HPDE6-E6E7 (cell line): ENCODE measurements at regions not wholly inside any gene's neighbourhood (a gene's known extent, or its start where the extent isn't known, plus 50 kb on each side); places are given as distances from the start of the nearest gene placed in this dataset.

Experiments used
- DNase-seq: peaks from one replicate; pipeline ENCODE4 v3.0.0; 2011; ENCODE audit warnings: missing footprints; ENCODE audit errors: extremely low spot score

DNA sequence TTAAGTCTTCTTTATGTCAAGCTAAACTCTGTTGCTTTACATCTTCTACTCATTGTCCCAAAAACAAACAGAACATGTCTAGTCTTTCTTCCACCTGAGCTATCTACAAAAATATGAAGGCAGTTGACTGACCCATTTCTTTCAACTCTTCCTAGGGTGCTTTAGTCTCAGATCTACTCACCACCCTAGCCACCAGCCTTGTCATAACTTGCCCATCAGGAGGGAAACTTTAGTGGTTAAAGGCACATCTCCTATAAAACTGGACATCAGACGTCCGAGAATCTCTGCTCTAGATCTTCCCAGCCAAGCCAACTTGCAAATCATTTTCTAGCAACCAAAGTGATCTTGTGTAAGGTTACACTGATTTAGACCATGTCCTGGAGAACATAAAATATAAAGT lies 205.0 kb downstream of the ACTL7B start:
- no peak for DNase-seq

DNA sequence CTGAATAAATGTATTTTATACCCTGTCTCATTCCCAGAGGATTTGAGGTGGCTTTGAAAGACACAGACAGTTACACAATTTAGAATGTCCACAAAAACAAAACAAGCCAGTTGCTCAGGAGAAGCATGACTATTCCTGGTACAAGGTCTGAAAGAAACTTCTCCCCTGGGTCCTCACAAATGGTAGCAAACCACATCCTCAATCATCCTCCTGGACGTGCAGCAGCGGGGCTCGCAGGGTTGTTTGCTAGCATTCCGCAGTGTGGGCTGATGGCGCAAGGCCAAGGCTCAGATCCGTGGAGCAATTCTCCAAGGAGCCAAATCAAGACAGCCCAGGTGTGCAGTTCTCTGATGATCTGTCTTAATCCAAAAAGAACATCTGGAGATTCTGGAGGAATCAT lies 210.3 kb downstream of the ACTL7B start:
- no peak for DNase-seq

DNA sequence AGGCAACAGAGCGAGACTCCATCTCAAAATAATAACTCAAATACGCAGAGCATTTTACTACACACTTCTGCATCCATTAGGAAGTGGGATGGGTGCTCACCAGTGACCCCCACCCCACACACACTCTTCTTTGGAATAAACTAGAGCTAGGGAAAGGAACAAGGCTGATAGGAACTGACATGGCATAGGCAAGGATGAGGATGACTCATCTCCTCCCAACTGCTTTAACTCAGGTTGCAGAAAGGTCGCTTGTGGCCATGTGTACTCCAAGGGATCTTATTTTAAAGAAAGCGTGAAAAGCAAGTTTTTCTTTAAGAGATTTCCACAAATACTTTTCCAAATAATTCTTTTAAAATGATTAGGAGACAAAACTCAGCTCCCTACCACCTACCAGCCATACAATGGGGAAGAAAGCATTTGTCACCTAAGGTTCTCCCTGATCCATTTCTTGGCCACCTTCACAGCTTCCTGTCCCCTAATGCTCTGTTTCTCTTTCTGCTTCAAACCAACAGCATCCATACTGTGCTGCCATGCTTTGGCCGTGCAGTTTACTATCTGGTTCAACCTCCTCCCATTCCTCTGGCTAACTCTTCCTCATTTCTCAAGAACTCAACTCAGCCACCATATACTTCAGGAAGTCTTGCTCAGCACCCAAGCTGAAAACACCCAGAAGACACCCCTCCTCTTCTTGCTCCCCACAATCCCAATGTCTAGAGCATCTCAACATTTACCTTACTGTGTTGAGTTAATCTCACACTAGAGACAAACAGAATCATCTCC lies 211.9 kb downstream of the ACTL7B start:
- DNase-seq, result no peak

- no peak for DNase-seq
These were observed 212.9 kb downstream of the ACTL7B start for GRCh38 chr9:108642871-108643270.

- DNase-seq, result no peak
These were observed 215.6 kb downstream of the ACTL7B start for GRCh38 chr9:108640230-108640629.

GRCh38 chr9:108639696-108640095 lies 216.1 kb downstream of the ACTL7B start:
- no peak for DNase-seq

GRCh38 chr9:108639091-108639490 lies 216.7 kb downstream of the ACTL7B start:
- no peak for DNase-seq

- DNase-seq, result no peak
These were observed 218.4 kb downstream of the ACTL7B start for GRCh38 chr9:108637340-108637739.

DNA sequence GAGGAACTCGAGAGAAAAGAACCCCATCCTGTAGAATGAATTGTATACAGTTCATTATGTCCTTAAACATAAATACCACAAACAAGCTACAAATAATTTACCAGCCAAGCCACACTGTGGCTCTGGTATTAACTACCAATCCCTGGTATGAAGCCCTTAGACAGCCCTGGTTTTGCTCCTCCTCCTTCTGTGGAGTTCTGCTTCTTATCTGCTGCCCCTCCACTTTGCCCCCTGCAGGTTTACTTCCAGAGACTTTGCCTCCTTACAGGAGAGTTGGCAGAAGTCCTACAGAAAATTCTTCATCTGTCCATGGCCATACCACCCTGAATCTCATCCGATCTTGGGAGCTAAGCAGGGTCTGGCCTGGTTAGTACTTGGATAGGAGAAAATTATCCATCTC lies 219.8 kb downstream of the ACTL7B start:
- DNase-seq, result no peak

DNA sequence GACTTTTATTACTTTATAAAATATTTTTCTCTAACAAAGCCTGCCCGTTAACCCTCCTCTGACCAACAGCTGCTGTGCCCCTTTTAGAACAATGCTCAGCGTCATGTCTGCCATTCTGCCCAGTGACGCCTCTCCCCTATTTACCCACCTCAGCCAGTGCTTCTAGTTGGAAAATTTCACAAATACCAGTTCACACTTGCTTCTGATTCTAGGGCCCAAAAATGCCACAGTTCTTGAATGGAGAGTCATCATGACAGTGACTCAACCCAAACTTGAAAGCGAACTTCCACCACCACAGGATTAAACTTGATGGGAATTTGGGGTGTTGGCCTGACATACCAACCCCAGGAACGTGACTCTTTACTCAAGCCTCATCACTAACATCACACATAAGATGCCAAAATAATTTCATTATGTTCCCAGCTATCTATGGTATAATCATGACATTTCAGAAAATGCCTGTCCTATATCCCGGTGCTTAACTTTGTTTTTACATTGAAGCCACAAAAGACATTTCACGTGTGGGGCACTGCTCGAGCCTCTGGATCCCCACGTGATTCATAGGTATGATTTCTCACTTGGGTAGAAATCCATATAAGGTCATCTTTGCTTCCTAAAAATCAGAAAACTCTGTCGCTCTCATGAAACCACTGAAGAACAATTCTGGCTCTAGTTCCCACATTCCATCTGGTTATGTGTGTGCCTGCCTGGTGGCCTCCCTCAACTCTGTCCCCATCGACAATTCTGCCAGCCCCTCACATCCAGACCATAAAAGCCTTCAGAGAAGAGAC lies 220.9 kb downstream of the ACTL7B start:
- peak; percentile 63 for DNase-seq

DNA sequence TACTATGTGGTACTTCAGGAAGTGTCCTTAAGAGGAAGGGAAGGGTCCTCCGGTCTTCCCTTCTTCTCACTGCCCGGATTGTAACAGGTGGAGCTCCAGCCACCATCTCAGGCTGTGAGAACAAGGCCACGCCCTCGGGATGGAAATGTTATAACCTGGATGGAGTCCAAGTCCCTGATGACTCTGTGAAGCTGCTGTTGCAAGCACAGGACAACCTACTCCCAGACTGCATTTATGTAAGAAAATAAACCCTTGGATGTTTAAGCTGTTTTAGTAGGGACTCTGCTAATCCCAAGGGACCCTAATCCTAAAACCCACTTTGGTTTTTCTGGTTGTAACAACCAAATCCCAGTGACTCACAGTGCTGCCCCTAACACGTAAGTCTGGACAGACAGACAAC lies 221.6 kb downstream of the ACTL7B start:
- DNase-seq, result peak; percentile 76

DNA sequence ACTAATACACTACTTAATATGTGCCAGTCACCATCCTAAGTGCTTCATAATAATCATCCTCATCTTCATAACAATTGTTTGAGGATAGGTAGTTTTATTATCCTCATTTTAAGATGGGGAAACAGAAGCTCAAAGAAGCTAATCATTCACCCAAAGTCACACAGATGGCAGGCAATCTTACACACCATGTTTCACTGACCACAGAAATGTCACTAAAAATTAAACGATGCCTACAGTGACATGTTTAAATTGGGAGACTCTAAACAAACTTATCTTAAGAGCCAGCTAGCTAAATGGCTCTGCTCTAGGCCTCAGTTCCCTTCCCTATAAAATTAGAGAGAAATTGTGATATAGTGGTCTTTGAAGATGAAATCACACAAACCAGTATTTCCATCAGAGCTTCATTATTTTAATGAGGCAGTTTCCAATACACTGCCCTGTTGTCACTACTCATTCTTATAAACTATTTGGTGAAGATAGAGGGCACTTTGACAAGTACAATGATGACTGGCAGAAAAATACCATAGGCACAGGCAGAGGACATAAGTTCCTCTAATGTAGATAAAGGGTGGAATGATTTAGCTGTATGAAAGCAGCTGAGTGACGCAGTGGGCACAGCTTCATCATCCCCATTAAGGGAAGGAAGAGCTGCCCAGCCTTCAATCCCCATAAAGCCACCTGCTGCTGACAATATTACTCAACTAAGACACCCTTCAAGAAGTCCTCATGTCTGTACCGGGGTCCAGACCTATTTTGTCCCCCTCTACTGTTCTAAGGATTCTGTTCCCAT lies 224.1 kb downstream of the ACTL7B start:
- no peak for DNase-seq

DNA sequence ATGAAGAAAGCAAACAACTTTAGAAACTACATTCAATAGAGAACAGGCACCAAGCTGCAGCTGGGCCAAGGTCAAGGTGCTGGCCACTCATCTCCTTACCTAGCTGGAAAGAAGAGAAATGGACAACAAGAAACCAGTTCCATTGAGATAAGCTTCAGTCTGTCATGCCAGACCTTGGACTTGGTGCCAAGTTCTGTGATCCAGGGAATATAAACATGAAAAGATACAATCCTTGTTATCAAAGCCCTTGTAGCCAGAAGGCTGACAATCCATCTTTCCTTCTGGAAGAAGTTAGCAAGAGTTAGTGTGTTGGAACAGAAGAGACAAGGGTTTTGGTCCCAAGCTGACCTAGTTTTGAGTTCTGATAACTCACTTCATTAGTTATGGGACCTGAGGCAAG lies 227.5 kb downstream of the ACTL7B start:
- DNase-seq, result no peak

GRCh38 chr9:108626743-108627142 lies 229.0 kb downstream of the ACTL7B start:
- DNase-seq, result no peak

DNA sequence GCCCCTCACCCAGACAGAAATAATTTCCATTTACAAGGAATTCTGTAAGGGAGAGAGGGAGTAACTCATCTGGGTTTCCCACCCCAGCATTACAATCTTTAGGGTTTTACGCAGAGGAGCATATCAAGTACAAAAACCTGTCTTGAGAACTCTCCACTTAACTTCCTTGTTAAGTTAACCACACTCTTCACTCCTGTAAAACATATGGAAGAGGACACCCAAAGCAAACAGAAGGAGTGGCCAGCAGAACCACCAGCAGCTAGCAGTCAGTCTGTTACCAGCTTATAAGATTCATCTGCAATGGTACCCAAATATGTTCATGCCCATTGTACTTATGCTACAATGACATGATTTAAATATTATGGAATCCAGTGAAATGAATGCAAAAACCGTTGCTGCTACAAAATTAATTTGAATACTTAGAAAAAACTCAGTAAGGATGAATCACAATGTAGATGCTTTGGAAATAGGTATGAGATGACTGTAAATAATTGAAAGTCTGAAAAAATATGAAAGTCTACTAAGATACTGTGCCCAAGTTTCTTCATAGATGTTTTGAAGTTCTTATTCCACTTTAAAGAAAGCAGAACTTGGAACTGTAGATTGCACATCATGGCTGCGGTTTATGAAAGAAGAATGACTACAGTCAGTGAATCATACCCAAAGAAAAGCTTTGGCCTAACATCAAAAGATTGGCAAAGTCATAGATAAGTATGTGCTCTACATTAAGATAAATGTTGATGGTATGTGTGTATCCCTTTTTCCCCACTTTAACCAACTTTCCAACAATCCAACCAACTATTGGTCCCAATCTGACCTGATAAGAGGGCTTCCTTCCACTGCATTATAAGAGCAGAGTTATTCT lies 233.6 kb downstream of the ACTL7B start:
- DNase-seq, result peak; percentile 35

- no peak for DNase-seq
These were observed 235.0 kb downstream of the ACTL7B start for GRCh38 chr9:108620767-108621166.

DNA sequence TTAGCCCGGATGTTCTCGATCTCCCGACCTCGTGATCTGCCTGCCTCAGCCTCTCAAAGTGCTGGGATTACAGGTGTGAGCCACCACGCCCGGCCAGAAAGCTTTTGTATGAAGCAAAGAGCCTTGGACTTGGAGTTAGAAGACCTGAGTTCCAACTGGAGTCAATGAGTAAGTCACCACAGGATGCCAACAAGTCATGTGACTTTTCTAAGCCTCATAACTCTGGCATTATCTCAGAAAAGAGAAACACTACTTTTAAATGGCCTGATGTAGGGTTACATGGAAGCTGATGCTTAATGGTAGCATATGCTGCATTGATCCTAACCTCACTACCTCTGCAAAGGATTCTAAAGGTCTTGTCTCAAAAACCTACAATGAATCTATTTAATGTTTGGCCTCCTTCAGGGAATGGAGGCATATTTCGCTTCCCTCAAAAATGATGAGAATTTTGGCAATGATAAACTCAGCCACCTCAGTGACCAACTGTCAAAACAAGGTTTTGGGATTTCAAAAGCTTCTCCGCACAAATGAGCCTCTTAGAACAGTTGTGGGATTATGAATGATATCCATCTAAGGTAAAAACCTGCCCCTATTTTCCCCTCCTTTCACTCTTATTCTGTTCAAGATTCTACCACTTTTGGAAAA lies 236.8 kb downstream of the ACTL7B start:
- no peak for DNase-seq

DNA sequence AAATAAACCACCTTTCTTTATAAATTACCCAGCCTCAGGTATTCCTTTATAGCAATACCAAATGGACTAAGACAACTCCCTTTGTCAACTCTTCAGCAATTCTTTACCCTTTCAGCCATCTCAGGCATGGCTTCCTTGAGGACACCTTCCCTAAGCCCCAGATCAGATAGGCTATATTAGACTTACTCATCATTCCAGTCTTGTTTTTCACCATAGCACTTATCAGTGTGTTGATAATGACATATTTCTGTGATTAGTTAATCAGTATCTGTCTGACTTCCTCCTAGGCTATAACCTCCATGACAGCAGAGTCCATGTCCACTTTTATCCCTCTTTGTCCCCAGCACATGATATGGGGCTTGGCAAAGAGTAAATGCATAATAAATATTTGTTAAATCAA lies 238.1 kb downstream of the ACTL7B start:
- no peak for DNase-seq

DNA sequence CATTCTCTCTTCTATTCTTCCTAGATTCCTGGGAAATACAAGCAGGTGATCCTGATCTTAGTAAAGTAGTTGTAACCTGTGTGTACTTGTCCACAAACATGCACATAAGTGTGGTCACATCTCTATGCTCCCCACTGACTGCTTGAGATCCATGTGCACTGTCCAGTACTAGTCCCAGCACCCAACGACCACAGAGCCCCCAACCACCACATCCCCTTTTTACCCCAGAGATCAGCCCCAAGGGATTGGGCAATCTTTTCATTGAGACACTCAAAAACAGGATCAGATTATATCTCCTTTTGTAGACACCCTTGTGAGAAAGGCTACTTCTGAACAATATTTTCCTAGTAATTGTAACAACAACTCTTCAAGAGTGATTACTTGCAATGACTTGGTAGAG lies 240.6 kb downstream of the ACTL7B start:
- DNase-seq, result no peak

- DNase-seq, result no peak
These were observed 243.3 kb downstream of the ACTL7B start for GRCh38 chr9:108612513-108612912.

DNA sequence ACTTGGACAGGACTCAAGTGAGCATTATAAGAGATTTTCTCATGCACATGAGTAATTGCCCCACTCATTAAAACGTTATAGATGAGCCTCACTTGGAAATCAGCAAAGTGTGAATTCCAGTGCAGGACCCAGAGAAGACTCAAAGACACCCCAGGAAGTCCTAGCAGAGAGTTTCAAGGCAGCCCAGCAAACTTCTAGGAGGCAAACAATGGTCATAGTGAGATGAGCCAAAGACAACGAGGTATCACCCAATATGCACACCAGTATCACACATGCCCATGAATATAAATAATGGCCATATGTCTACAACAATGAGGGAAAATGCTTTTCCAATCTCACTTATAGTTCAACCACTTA lies 245.9 kb downstream of the ACTL7B start:
- no peak for DNase-seq
